ENCODE measurements at regions not wholly inside any gene's neighbourhood (a gene's known extent, or its start where the extent isn't known, plus 50 kb on each side); places are given as distances from the start of the nearest gene placed in this dataset.

- intact Hi-C loops (cut with DNase I; ENCODE audit: low total_unique reads), result no loop called here
- Histone ChIP-seq H3K36me3 (no peaks in the 10 kb centered on the region), H3K9me3 (no peaks in the 10 kb centered on the region), H3K27me3 (replicated peaks in 1 of 7) (no peaks in the 10 kb centered on the region), H3K27ac (no peak overlapping the region), H3K4me3 (no peak overlapping the region), H3K4me1 (no peaks in the 10 kb centered on the region)
- WGBS, 5 donors, result 38 to 63% (median 60%) methylated on average over 1 of the region's 1 CpG
- no peak for DNase-seq
- TF ChIP-seq CTCF (IDR thresholded peaks at IDR 0.05 in 8 of 11, conservative IDR thresholded peaks at IDR 0.05 in 3 of 11) (no peak), POLR2AphosphoS5 (IDR thresholded peaks at IDR 0.05) (no peak), POLR2A (IDR thresholded peaks at IDR 0.05) (no peak)
Observed at GRCh38 chr6:24004659-24005058, 121.4 kb upstream of the NRSN1 start.

- peaks cover 0 to 6% (median 0%) of the 10 kb centered on the region in 8 donors for H3K9me3 ChIP-seq
- TF ChIP-seq POLR2AphosphoS5 (IDR thresholded peaks at IDR 0.05) (no peak), POLR2A (IDR thresholded peaks at IDR 0.05) (no peak), CTCF (IDR thresholded peaks at IDR 0.05 in 8 of 11, conservative IDR thresholded peaks at IDR 0.05 in 3 of 11) (no peak)
- intact Hi-C loops (cut with DNase I; ENCODE audit: low total_unique reads), result no loop called here
- no peaks in the 10 kb centered on the region for H3K36me3 ChIP-seq
- H3K27ac ChIP-seq, result no peak overlapping the region
- no peak for DNase-seq
- no peak overlapping the region for H3K4me3 ChIP-seq
- no peaks in the 10 kb centered on the region for H3K4me1 ChIP-seq
- H3K27me3 ChIP-seq (replicated peaks in 1 of 7), result no peaks in the 10 kb centered on the region
Observed at GRCh38 chr6:24006254-24006653, 119.8 kb upstream of the NRSN1 start.

- no peak overlapping the region for H3K27ac ChIP-seq
- DNase-seq, result no peak
- H3K4me1 ChIP-seq, result no peaks in the 10 kb centered on the region
- H3K36me3 ChIP-seq, result no peaks in the 10 kb centered on the region
- intact Hi-C loops (cut with DNase I; ENCODE audit: low total_unique reads), result no loop called here
- no peak overlapping the region for H3K4me3 ChIP-seq
- peaks cover 0 to 9% (median 0%) of the 10 kb centered on the region in 8 donors for H3K9me3 ChIP-seq
- WGBS, 5 donors, result 51 to 78% (median 64%) methylated on average over 4 of the region's 4 CpGs
- H3K27me3 ChIP-seq (replicated peaks in 1 of 7), result no peaks in the 10 kb centered on the region
- TF ChIP-seq POLR2AphosphoS5 (IDR thresholded peaks at IDR 0.05), result no peak
- TF ChIP-seq CTCF (IDR thresholded peaks at IDR 0.05 in 8 of 11, conservative IDR thresholded peaks at IDR 0.05 in 3 of 11), result no peak
- no peak for TF ChIP-seq POLR2A (IDR thresholded peaks at IDR 0.05)
Observed at GRCh38 chr6:24009319-24009718, 116.7 kb upstream of the NRSN1 start.

- H3K36me3 ChIP-seq, result no peaks in the 10 kb centered on the region
- H3K4me1 ChIP-seq, result no peaks in the 10 kb centered on the region
- H3K4me3 ChIP-seq, result no peak overlapping the region
- H3K27me3 ChIP-seq (replicated peaks in 1 of 7), result no peaks in the 10 kb centered on the region
- H3K27ac ChIP-seq, result no peak overlapping the region
- TF ChIP-seq POLR2A (IDR thresholded peaks at IDR 0.05), result no peak
- no peak for TF ChIP-seq CTCF (IDR thresholded peaks at IDR 0.05 in 8 of 11, conservative IDR thresholded peaks at IDR 0.05 in 3 of 11)
- TF ChIP-seq POLR2AphosphoS5 (IDR thresholded peaks at IDR 0.05), result no peak
- 34 to 43% (median 37%) methylated on average over 3 of the region's 3 CpGs for WGBS, 5 donors
- DNase-seq, result no peak
- H3K9me3 ChIP-seq, result peaks cover 0 to 12% (median 0%) of the 10 kb centered on the region in 8 donors
- intact Hi-C loops (cut with DNase I; ENCODE audit: low total_unique reads), result no loop called here
Observed at GRCh38 chr6:24010133-24010532, 115.9 kb upstream of the NRSN1 start.
